ENCODE measurements at regions not wholly inside any gene's neighbourhood (a gene's known extent, or its start where the extent isn't known, plus 50 kb on each side); places are given as distances from the start of the nearest gene placed in this dataset.

GRCh38 chr7:15856311-15856710 is 169.8 kb upstream of the MEOX2 start:
- Histone ChIP-seq H3K4me3 (no peak overlapping the region), H3K27ac (no peak overlapping the region)

- no peak overlapping the region for H3K4me3 ChIP-seq
- H3K27ac ChIP-seq, result no peak overlapping the region
These were observed 169.1 kb upstream of the MEOX2 start for GRCh38 chr7:15855525-15856109.

GRCh38 chr7:15854841-15855524 is 168.5 kb upstream of the MEOX2 start:
- Histone ChIP-seq H3K27ac (no peak overlapping the region), H3K4me3 (no peak overlapping the region)

- Histone ChIP-seq H3K4me3 (no peak overlapping the region), H3K27ac (no peak overlapping the region)
These were observed 167.5 kb upstream of the MEOX2 start for GRCh38 chr7:15853832-15854470.

GRCh38 chr7:15851201-15851600 is 164.7 kb upstream of the MEOX2 start:
- Histone ChIP-seq H3K27ac (no peak overlapping the region), H3K4me3 (no peak overlapping the region)

- Histone ChIP-seq H3K27ac (no peak overlapping the region), H3K4me3 (no peak overlapping the region)
These were observed 162.4 kb upstream of the MEOX2 start for GRCh38 chr7:15848901-15849300.

GRCh38 chr7:15848362-15848761 is 161.9 kb upstream of the MEOX2 start:
- Histone ChIP-seq H3K27ac (no peak overlapping the region), H3K4me3 (no peak overlapping the region)

GRCh38 chr7:15845868-15846267 is 159.4 kb upstream of the MEOX2 start:
- H3K4me3 ChIP-seq, result no peak overlapping the region

GRCh38 chr7:15845461-15845860 is 159.0 kb upstream of the MEOX2 start:
- Histone ChIP-seq H3K4me3 (no peak overlapping the region), H3K27ac (no peak overlapping the region)

More at GRCh38 chr7:15845868-15846267, 159.4 kb upstream of the MEOX2 start:
- H3K27ac ChIP-seq, result no peak overlapping the region

GRCh38 chr7:15839416-15840100 is 153.1 kb upstream of the MEOX2 start:
- Histone ChIP-seq H3K4me3 (peak overlapping the region in 4 of 7 experiments; percentile 9 to 12 (median 10)), H3K27ac (peak overlapping the region in 17 of 21 experiments; percentile 8 to 79 (median 43))

GRCh38 chr7:15838265-15838664 is 151.8 kb upstream of the MEOX2 start:
- no peak overlapping the region for H3K4me3 ChIP-seq
- H3K27ac ChIP-seq, result peak overlapping the region in 1 of 21 experiments; percentile 27

GRCh38 chr7:15837306-15837950 is 150.9 kb upstream of the MEOX2 start:
- no peak overlapping the region for H3K27ac ChIP-seq

GRCh38 chr7:15836651-15837050 is 150.2 kb upstream of the MEOX2 start:
- H3K27ac ChIP-seq, result no peak overlapping the region
- no peak overlapping the region for H3K4me3 ChIP-seq

More at GRCh38 chr7:15837306-15837950, 150.9 kb upstream of the MEOX2 start:
- no peak overlapping the region for H3K4me3 ChIP-seq

- Histone ChIP-seq H3K27ac (no peak overlapping the region), H3K4me3 (no peak overlapping the region)
These were observed 149.6 kb upstream of the MEOX2 start for GRCh38 chr7:15836041-15836440.

- no peak overlapping the region for H3K27ac ChIP-seq
These were observed 148.0 kb upstream of the MEOX2 start for GRCh38 chr7:15834446-15834845.

GRCh38 chr7:15832996-15833395 is 146.5 kb upstream of the MEOX2 start:
- no peak overlapping the region for H3K27ac ChIP-seq
- H3K4me3 ChIP-seq, result no peak overlapping the region

More at GRCh38 chr7:15834446-15834845, 148.0 kb upstream of the MEOX2 start:
- no peak overlapping the region for H3K4me3 ChIP-seq

- H3K27ac ChIP-seq, result no peak overlapping the region
- H3K4me3 ChIP-seq, result no peak overlapping the region
These were observed 145.1 kb upstream of the MEOX2 start for GRCh38 chr7:15831606-15832005.

GRCh38 chr7:15829691-15830090 is 143.2 kb upstream of the MEOX2 start:
- Histone ChIP-seq H3K4me3 (no peak overlapping the region), H3K27ac (no peak overlapping the region)

GRCh38 chr7:15828881-15829280 is 142.4 kb upstream of the MEOX2 start:
- no peak overlapping the region for H3K27ac ChIP-seq
- H3K4me3 ChIP-seq, result no peak overlapping the region
